Cardiac muscle cell (in vitro differentiated cells and primary cell): ENCODE measurements at regions not wholly inside any gene's neighbourhood (a gene's known extent, or its start where the extent isn't known, plus 50 kb on each side); places are given as distances from the start of the nearest gene placed in this dataset.
A peak's percentile ranks its signal among the peaks of the same experiment; 100 is the strongest.

Experiments used
- DNase-seq, 2 donors: peaks; one replicate each; pipeline versions ENCODE4 v3.0.0 to v3.0.0-alpha.2; 2010 to 2017; ENCODE audit warnings: low read depth in 1 of 2, low spot score in 1 of 2
- H3K27ac ChIP-seq: fragments of 200-600 bp; sonication (generic); 2 replicates; pipeline ENCODE4 v1.5.1; 2016
- H3K27me3 ChIP-seq: fragments of 200-600 bp; sonication (generic); 2 replicates; pipeline ENCODE4 v1.6.0; 2016; ENCODE audit warnings: control low read depth
- H3K36me3 ChIP-seq: fragments of 200-600 bp; sonication (generic); 2 replicates; pipeline ENCODE4 v1.5.1; 2016; ENCODE audit warnings: control low read depth
- H3K4me1 ChIP-seq: fragments of 200-600 bp; sonication (generic); 2 replicates; pipeline ENCODE4 v1.8.1; 2017; ENCODE audit warnings: low read depth, mild to moderate bottlenecking, mixed run types
- H3K4me3 ChIP-seq: fragments of 200-600 bp; sonication (generic); 2 replicates; pipeline ENCODE4 v1.5.1; 2016; ENCODE audit warnings: mild to moderate bottlenecking
- H3K9me3 ChIP-seq: fragments of 200-600 bp; sonication (generic); 2 replicates; pipeline ENCODE4 v1.5.1; 2017; ENCODE audit warnings: low read depth, mild to moderate bottlenecking, control low read depth
- TF ChIP-seq, protein P1 (sequence below): IDR thresholded peaks from 2 replicates; pipeline ENCODE4 v1.5.1; 2012; ENCODE audit warnings: low read depth, mild to moderate bottlenecking, low read length

DNA sequence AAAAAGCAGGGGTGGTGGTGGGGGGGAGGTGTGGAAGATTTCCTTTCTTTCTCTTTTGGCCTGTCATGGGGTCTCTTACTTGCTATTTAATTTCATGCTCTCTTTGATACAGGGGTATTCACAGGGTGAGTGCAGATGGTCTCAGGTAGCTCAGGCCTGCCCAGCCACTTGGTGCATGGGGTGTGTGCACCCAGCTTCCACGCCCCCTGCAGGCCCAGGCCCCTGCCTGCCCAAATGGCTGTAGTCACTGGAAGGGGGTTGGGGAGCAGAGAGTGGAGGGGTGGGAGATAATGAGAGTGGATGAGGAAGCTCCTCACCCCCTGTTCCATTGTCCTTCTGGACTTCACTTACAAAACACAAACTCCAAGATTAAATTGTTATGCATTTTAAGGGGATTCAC lies 133.6 kb upstream of the SGK1 start:
- Histone ChIP-seq H3K27ac (no peak overlapping the region), H3K4me3 (no peak overlapping the region), H3K27me3 (no peaks in the 10 kb centered on the region), H3K9me3 (no peaks in the 10 kb centered on the region), H3K4me1 (no peaks in the 10 kb centered on the region), H3K36me3 (no peaks in the 10 kb centered on the region)
- TF ChIP-seq, protein P1, sequence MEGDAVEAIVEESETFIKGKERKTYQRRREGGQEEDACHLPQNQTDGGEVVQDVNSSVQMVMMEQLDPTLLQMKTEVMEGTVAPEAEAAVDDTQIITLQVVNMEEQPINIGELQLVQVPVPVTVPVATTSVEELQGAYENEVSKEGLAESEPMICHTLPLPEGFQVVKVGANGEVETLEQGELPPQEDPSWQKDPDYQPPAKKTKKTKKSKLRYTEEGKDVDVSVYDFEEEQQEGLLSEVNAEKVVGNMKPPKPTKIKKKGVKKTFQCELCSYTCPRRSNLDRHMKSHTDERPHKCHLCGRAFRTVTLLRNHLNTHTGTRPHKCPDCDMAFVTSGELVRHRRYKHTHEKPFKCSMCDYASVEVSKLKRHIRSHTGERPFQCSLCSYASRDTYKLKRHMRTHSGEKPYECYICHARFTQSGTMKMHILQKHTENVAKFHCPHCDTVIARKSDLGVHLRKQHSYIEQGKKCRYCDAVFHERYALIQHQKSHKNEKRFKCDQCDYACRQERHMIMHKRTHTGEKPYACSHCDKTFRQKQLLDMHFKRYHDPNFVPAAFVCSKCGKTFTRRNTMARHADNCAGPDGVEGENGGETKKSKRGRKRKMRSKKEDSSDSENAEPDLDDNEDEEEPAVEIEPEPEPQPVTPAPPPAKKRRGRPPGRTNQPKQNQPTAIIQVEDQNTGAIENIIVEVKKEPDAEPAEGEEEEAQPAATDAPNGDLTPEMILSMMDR = no peak
- DNase-seq = no peak

DNA sequence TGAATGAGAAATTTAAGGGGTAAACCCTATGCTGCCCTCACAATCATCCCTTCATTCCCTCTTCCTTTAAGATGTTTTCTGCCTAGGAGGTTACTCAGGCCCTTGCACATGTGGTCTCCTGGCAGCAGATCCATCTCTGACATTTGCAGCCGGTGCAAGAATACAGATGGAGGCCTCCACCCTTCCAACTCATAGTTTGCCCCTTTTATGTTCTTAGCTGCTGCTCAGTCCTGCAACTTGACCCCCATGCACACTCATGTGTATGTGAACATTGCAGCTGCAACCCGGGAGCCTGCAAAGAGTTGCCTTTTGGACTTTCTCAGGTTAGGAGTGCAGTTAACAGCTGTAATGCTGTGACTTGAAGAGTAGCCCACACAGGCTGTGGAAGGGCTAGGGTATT lies 131.9 kb upstream of the SGK1 start:
- Histone ChIP-seq H3K27me3 (no peaks in the 10 kb centered on the region), H3K27ac (no peak overlapping the region), H3K36me3 (no peaks in the 10 kb centered on the region), H3K9me3 (no peaks in the 10 kb centered on the region), H3K4me1 (no peaks in the 10 kb centered on the region), H3K4me3 (no peak overlapping the region)
- no peak for DNase-seq
- TF ChIP-seq, protein P1 = no peak

DNA sequence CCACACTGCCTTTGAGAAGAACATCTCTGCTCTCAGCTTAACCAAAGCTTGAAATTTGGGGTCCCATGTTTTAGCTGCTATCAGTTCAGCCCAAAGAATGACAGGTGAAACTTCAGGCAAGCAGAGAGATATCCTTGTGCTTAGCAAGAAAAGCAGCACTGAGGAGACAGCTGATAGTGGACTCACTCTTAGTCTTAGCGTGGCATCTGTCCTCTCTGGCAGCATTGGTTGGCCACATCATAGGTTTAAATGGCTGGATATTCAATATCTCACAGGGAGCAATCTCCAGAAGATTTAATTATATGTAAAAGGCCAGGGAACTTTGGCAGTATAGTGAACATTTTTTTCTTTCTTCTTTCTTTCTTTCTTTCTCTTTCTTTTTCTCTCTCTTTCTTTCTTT lies 131.1 kb upstream of the SGK1 start:
- no peak overlapping the region for H3K27ac ChIP-seq
- no peaks in the 10 kb centered on the region for H3K36me3 ChIP-seq
- H3K9me3 ChIP-seq = no peaks in the 10 kb centered on the region
- no peaks in the 10 kb centered on the region for H3K27me3 ChIP-seq
- no peaks in the 10 kb centered on the region for H3K4me1 ChIP-seq
- H3K4me3 ChIP-seq = no peak overlapping the region
- no peak for DNase-seq
- TF ChIP-seq, protein P1 = no peak

DNA sequence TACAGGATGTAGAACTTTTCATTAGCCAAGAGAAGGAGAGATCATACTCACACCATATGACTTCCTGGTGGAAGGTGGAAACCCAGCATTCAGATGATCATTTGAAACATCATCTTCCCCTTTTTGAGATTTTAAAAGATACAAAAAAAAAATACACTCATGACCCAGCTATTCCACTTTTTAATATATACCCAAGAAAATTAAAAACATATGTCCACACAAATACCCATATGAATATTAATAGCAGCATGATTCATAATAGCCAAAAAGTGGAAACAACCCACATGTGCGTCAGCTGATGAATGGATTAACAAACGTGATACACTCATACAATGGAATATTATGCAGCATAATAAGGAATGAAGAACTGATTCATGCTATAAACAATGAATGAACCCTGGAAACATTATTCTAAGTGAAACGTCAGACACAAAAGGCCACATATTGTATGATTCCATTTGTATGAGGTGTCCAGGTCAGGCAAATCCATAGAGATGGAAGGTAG lies 130.0 kb upstream of the SGK1 start:
- Histone ChIP-seq H3K4me3 (no peak overlapping the region), H3K36me3 (no peaks in the 10 kb centered on the region), H3K27ac (no peak overlapping the region), H3K4me1 (no peaks in the 10 kb centered on the region), H3K27me3 (no peaks in the 10 kb centered on the region), H3K9me3 (no peaks in the 10 kb centered on the region)
- DNase-seq = peak in 1 of 2 donors; percentile 67
- TF ChIP-seq, protein P1 = no peak

DNA sequence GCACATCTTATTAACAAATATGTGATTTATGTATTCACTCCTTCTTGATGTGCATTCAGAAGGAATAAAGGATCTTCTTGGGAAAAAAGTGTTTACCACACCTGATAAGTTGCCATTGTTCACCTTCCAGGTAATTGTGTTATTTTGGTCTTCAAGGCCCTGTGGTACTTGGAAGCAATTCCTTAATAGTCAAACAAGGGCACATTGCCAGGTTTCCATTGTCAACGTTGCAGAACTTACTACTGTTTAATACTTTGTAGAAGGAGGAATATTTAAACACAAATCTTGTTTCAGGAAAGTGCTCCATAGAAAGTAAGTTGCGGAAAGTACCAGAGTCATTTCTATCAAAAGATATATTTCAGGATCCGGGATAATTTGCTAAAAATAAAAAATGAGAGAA lies 129.5 kb upstream of the SGK1 start:
- no peaks in the 10 kb centered on the region for H3K9me3 ChIP-seq
- no peak overlapping the region for H3K27ac ChIP-seq
- peak in 1 of 2 donors; percentile 62 for DNase-seq
- no peaks in the 10 kb centered on the region for H3K4me1 ChIP-seq
- TF ChIP-seq, protein P1 = no peak
- no peak overlapping the region for H3K4me3 ChIP-seq
- H3K27me3 ChIP-seq = no peaks in the 10 kb centered on the region
- no peaks in the 10 kb centered on the region for H3K36me3 ChIP-seq

DNA sequence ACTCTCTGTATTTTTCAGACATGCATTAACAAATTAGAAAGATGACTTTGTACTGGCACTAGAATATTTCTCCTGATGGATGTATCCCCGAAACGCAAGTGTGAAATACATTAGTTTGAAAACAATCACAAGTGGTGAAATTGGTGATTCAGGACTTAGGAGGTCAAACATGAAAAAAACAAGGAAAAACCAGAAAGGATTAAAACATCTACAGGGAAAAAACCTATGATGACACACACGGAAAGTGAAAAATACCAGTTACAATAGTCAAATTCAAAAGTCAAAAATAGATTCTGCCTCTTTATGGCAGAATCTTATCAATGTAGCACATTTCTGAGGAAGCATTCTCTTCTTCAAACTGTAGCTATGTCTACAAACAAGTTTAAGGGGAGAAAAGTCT lies 129.0 kb upstream of the SGK1 start:
- no peaks in the 10 kb centered on the region for H3K27me3 ChIP-seq
- H3K27ac ChIP-seq = no peak overlapping the region
- TF ChIP-seq, protein P1 = no peak

More for the DNA sequence above, 129.0 kb upstream of the SGK1 start:
- no peak overlapping the region for H3K4me3 ChIP-seq
- no peaks in the 10 kb centered on the region for H3K36me3 ChIP-seq
- no peaks in the 10 kb centered on the region for H3K4me1 ChIP-seq
- no peaks in the 10 kb centered on the region for H3K9me3 ChIP-seq
- peak in 1 of 2 donors; percentile 33 for DNase-seq
